Panc1 (cell line): ENCODE measurements at regions not wholly inside any gene's neighbourhood (a gene's known extent, or its start where the extent isn't known, plus 50 kb on each side); places are given as distances from the start of the nearest gene placed in this dataset.

Experiments used
- POLR2AphosphoS5 ChIP-seq: IDR thresholded peaks from 2 replicates; pipeline ENCODE4 v1.6.1; 2012; ENCODE audit warnings: mild to moderate bottlenecking, low read depth, low read length, moderate library complexity
- SIN3A ChIP-seq: IDR thresholded peaks from 2 replicates; pipeline ENCODE4 v1.6.1; 2012; ENCODE audit warnings: low read depth, mild to moderate bottlenecking, low read length, moderate library complexity, borderline replicate concordance; ENCODE audit not compliant: insufficient read depth
- TCF7L2 ChIP-seq: IDR thresholded peaks from 2 replicates; pipeline ENCODE4 v1.6.1; 2011; ENCODE audit warnings: mild to moderate bottlenecking, low read depth, low read length, inconsistent platforms
- TF ChIP-seq, protein P1 (sequence below): fragments of 450-650 bp; IDR thresholded peaks from 2 replicates; pipeline ENCODE4 v1.5.1; 2017; ENCODE audit warnings: mild to moderate bottlenecking
- TF ChIP-seq, protein P2 (sequence below), 2 experiments: IDR thresholded peaks; 2 replicates each; pipeline ENCODE4 v1.6.1; 2011 to 2012; ENCODE audit warnings: low read depth in 2 of 2, control low read depth in 1 of 2, low read length in 1 of 2, mild to moderate bottlenecking in 1 of 2, moderate library complexity in 1 of 2; ENCODE audit not compliant: insufficient read depth in 1 of 2

DNA sequence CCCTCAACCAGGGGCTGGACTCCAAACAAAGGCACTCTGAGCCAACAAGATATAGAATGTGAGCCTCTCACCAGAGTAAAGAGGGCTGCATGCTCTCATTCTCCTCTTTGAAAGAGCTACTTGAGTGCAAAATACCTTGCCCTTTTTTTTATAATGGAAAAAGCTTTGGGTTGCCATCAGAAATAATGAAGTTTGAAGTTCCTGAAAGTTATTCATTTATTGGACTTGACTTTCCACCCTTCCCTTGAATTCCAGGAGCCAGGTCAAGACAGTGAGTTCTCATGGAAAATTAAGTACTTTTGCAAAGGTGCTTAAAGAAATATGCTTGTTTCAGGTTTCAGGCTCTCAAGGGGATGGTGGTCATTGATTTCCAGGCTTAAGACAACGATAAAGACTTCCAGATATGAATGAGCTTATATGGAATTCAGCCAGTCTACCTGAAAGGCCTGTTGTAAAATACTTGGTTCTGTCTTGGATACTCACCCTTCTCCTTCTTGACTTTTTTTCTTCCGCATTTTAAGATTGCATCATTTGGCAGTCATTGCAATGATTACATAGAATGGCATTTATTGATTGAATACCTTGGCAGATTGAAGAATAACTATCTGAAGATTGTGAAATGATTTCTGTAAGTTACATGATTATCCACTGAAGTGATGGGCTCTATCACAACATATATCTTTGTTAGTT is 696.4 kb downstream of the INHBA start:
- TF ChIP-seq, protein P1, sequence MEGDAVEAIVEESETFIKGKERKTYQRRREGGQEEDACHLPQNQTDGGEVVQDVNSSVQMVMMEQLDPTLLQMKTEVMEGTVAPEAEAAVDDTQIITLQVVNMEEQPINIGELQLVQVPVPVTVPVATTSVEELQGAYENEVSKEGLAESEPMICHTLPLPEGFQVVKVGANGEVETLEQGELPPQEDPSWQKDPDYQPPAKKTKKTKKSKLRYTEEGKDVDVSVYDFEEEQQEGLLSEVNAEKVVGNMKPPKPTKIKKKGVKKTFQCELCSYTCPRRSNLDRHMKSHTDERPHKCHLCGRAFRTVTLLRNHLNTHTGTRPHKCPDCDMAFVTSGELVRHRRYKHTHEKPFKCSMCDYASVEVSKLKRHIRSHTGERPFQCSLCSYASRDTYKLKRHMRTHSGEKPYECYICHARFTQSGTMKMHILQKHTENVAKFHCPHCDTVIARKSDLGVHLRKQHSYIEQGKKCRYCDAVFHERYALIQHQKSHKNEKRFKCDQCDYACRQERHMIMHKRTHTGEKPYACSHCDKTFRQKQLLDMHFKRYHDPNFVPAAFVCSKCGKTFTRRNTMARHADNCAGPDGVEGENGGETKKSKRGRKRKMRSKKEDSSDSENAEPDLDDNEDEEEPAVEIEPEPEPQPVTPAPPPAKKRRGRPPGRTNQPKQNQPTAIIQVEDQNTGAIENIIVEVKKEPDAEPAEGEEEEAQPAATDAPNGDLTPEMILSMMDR, result no peak
- TF ChIP-seq SIN3A (no peak), POLR2AphosphoS5 (no peak), TCF7L2 (no peak)
- TF ChIP-seq, protein P2, sequence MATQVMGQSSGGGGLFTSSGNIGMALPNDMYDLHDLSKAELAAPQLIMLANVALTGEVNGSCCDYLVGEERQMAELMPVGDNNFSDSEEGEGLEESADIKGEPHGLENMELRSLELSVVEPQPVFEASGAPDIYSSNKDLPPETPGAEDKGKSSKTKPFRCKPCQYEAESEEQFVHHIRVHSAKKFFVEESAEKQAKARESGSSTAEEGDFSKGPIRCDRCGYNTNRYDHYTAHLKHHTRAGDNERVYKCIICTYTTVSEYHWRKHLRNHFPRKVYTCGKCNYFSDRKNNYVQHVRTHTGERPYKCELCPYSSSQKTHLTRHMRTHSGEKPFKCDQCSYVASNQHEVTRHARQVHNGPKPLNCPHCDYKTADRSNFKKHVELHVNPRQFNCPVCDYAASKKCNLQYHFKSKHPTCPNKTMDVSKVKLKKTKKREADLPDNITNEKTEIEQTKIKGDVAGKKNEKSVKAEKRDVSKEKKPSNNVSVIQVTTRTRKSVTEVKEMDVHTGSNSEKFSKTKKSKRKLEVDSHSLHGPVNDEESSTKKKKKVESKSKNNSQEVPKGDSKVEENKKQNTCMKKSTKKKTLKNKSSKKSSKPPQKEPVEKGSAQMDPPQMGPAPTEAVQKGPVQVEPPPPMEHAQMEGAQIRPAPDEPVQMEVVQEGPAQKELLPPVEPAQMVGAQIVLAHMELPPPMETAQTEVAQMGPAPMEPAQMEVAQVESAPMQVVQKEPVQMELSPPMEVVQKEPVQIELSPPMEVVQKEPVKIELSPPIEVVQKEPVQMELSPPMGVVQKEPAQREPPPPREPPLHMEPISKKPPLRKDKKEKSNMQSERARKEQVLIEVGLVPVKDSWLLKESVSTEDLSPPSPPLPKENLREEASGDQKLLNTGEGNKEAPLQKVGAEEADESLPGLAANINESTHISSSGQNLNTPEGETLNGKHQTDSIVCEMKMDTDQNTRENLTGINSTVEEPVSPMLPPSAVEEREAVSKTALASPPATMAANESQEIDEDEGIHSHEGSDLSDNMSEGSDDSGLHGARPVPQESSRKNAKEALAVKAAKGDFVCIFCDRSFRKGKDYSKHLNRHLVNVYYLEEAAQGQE (IDR thresholded peaks at IDR 0.05; ENCODE audit: insufficient read depth in 1 of 2, low read depth in 2 of 2, low read length in 1 of 2), result no peak
